ENCODE measurements at regions not wholly inside any gene's neighbourhood (a gene's known extent, or its start where the extent isn't known, plus 50 kb on each side); places are given as distances from the start of the nearest gene placed in this dataset.
A peak's percentile ranks its signal among the peaks of the same experiment; 100 is the strongest.
"Not testable (repeated sequence)": the region's sequence is repeated elsewhere in the genome, so short reads cannot be mapped to it uniquely, and the experiment has no call there.

GRCh38 chr6:77010931-77011542 lies 452.3 kb downstream of the HTR1B start:
- H3K4me3 ChIP-seq (ENCODE audit: low read depth, low read length), result no peak overlapping the region

GRCh38 chr6:76992553-76992952 lies 470.7 kb downstream of the HTR1B start:
- H3K4me3 ChIP-seq (ENCODE audit: low read depth, low read length), result no peak overlapping the region

- no peak overlapping the region for H3K4me3 ChIP-seq (ENCODE audit: low read depth, low read length)
These were observed 478.7 kb downstream of the HTR1B start for GRCh38 chr6:76984572-76984971.

GRCh38 chr6:76982476-76983199 lies 480.7 kb downstream of the HTR1B start:
- no peak overlapping the region for H3K4me3 ChIP-seq (ENCODE audit: low read depth, low read length)

DNA sequence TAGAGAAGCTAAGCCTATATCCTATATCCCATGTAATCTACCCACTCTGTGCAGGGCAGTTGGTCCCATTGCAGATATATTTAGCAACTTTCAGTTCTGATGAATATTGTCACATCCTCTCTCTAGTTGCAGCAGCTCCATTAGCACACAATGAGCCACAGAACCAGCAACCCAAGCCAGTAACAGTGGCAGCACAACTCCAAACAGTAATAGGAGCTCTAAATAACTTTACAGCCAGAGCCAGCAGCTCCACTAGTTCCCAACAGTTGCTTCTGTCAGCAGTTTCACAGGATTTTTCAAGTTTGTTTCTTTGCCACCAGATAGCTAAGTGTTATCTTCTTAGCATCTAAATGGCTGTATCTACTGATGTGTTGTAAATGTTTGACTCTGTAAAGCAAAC lies 490.8 kb downstream of the HTR1B start:
- no peak overlapping the region for H3K4me3 ChIP-seq (ENCODE audit: low read depth, low read length)

DNA sequence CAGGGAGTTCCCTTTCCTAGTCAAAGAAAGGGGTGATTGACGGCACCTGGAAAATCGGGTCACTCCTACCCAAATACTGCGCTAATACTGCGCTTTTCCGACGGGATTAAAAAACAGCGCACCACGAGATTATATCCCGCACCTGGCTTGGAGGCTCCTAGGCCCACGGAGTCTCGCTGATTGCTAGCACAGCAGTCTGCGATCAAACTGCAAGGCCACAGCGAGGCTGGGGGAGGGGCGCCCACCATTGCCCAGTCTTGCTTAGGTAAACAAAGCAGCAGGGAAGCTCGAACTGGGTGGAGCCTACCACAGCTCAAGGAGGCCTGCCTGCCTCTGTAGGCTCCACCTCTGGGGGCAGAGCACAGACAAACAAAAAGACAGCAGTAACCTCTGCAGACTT lies 504.1 kb downstream of the HTR1B start:
- not testable (repeated sequence) for H3K4me3 ChIP-seq (ENCODE audit: low read depth, low read length)

GRCh38 chr6:76942203-76942966 lies 520.9 kb downstream of the HTR1B start:
- no peak overlapping the region for H3K4me3 ChIP-seq (ENCODE audit: low read depth, low read length)

DNA sequence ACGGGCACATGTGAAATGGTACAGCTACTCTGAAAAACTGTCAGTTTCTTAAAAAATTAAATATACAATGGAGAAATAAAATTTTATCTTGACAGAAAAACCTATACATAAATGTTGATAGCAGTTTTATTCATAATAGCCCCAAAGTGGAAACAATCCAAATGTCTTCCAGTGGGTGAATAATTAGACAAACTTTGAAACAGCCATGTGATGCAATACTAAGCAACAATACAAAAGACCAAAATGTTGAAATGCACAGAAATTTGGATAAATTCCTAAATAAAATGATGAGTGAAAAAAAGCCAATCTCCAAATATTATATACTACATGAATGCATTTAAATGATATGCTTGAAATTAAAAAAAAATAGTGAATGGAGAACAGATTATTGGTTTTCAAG lies 523.1 kb downstream of the HTR1B start:
- H3K4me3 ChIP-seq (ENCODE audit: low read depth, low read length), result no peak overlapping the region

GRCh38 chr6:76914737-76915136 lies 548.6 kb downstream of the HTR1B start:
- H3K4me3 ChIP-seq (ENCODE audit: low read depth, low read length), result no peak overlapping the region

- not testable (repeated sequence) for H3K4me3 ChIP-seq (ENCODE audit: low read depth, low read length)
These were observed 557.8 kb downstream of the HTR1B start for GRCh38 chr6:76905541-76905940.

- H3K4me3 ChIP-seq (ENCODE audit: low read depth, low read length), result no peak overlapping the region
These were observed 570.7 kb downstream of the HTR1B start for GRCh38 chr6:76892542-76892941.

GRCh38 chr6:76888351-76888750 lies 574.9 kb downstream of the HTR1B start:
- H3K4me3 ChIP-seq (ENCODE audit: low read depth, low read length), result no peak overlapping the region

DNA sequence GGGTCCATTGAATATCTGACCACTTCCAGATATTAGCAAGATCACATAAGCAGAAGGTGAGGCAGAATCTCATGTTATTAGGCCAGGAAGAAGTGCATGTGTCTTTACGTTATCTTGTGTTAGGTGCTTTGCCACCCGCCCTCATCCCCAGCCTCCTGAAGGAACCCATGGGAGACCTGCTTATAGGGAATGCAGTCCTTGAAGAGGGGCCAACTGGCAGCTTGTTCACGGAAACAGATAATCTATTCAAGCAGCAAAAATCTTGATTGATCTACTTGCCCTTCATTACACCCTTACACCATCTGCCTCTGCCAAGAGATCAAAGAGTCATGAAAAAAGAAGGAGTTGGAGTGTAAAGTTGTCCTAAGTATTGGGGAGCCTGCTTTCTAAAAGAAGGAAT lies 576.4 kb downstream of the HTR1B start:
- H3K4me3 ChIP-seq (ENCODE audit: low read depth, low read length), result no peak overlapping the region

DNA sequence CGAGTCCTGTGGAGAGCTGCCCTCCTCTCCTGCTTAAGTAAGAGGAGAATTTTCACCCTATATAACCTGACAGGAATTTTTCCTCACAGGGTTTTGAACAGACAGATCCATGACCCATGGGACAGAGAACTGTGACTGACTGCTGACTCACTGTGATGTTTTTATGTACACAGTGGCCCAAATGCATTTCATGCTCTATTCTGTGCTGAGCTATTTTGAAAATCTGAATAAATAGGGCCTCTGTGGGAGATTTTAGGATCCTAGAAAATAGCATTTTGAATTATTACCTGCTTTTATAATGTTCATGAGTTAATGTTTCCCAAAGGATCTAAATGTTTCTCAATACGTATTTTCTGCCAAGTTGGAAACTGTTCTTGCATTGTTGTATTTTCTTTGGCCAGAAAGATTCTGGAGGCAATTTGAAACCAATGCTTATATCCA lies 577.4 kb downstream of the HTR1B start:
- H3K4me3 ChIP-seq (ENCODE audit: low read depth, low read length), result no peak overlapping the region

DNA sequence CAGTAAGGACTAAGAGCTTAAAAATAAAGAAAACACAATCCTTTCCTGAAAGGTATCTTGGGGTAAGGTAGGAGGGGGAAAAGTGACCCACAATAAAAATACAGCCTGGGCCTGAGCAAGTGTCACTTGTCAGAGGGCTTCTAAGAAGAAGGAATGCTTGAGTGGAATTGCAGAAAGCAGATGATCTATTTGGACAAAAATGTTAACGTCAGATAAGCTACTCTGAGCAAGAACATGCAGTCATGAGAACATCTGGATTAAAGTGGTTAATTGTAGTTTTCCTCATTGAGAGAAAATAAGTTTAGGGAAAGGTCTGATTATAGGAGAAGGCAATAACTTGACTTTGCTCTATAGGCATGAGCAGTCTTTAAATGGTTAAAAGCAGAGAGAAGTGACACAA lies 581.9 kb downstream of the HTR1B start:
- no peak overlapping the region for H3K4me3 ChIP-seq (ENCODE audit: low read depth, low read length)

GRCh38 chr6:76876922-76877553 lies 586.3 kb downstream of the HTR1B start:
- H3K4me3 ChIP-seq (ENCODE audit: low read depth, low read length), result peak overlapping the region; percentile 30

GRCh38 chr6:76876430-76876829 lies 586.9 kb downstream of the HTR1B start:
- H3K4me3 ChIP-seq (ENCODE audit: low read depth, low read length), result not testable (repeated sequence)

DNA sequence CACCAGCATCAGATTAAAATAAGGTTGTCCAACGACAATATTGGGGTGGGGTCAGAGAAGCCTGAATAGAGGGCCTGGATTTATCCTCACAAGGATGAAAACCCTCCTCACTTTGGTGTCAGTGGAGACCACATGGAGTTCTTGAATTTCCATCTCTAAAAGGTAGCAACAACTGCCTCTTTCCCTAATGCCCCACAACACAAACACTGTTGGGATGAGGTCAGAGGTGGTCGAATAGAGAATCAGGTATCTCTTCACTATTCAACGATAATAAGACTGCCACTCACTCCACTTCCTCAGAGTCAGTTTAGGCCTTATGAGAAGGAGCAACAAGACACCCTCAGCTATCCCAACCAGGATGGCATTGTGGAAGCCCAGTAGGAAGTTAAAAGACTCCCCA lies 596.1 kb downstream of the HTR1B start:
- no peak overlapping the region for H3K4me3 ChIP-seq (ENCODE audit: low read depth, low read length)

DNA sequence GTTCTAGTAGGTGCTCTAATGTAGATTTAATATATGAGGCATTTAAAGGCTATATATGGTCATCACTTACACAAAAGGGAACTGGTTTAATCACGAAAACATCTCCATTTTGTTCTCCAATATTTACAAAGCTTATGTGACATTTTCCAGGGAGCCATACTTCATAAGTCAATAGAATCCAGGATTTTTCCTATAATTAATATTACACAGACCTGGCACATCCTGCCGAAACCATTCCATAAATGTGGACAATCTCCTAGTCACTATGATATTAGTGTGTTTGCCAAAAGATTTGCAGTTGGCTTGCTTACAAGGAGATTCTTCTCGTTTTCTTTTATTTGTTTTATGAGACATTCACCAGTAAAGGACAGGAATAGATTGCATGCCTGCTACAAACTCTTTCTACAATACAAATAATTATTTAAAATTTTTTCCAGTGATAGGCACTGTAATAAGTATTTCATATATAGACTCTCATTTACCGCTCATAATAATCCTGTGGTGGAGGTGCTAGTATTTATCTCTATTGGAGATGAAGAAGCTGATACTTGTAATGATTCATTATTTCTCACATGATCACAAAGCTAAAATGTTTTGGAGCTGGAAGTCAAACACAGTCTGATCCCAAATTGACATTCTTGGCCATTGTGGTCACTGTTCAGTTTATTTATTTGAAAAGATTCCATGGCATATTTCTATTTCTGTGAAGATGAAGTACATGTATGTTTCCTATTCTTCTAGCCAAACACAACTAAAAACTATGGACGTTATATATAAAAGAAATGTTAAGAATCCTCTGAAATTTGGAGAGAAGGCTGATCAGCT lies 597.0 kb downstream of the HTR1B start:
- H3K4me3 ChIP-seq (ENCODE audit: low read depth, low read length), result no peak overlapping the region

GRCh38 chr6:76862936-76863335 lies 600.4 kb downstream of the HTR1B start:
- H3K4me3 ChIP-seq (ENCODE audit: low read depth, low read length), result no peak overlapping the region

DNA sequence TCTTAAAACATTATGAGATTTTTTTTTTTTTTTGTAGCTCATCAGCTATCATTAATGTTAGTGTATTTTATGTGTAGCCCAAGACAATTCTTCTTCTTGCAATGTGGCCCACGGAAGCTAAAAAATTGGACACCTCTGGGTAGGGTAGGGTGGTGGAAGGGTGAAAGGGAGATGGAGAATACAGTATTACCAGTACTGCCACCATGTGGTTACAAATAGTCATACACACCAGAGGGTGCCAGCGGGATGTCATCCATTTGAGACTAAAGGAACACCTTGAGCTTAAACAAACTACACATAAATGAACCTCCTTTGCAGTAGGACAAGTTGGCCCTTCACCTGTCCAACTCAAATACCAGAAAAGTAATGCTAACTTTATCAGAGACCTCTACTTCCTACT lies 601.9 kb downstream of the HTR1B start:
- H3K4me3 ChIP-seq (ENCODE audit: low read depth, low read length), result no peak overlapping the region

Measured in iPS-11a (cell line).